SK-N-SH treated with all-trans-retinoic acid at 6 μM for 48 hours (cell line): ENCODE measurements at regions not wholly inside any gene's neighbourhood (a gene's known extent, or its start where the extent isn't known, plus 50 kb on each side); places are given as distances from the start of the nearest gene placed in this dataset.

Experiments
- ATAC-seq: fragments of 200-7000 bp; cut with Tn5 transposase; 3 replicates; pipeline ENCODE4 v1.9.1; 2020; ENCODE audit warnings: mild to moderate bottlenecking, moderate library complexity
- ARNTL ChIP-seq: fragments of 450-650 bp; formaldehyde crosslinking; IDR thresholded peaks from 2 replicates; pipeline ENCODE4 v1.5.0; 2020; ENCODE audit warnings: low read depth, mild to moderate bottlenecking, moderate library complexity, borderline replicate concordance
- BACH2 ChIP-seq: fragments of 250-450 bp; sonication (Bioruptor Pico); IDR thresholded peaks from 2 replicates; pipeline ENCODE4 v1.9.0; 2021; ENCODE audit warnings: mild to moderate bottlenecking, borderline replicate concordance
- CSDC2 ChIP-seq: fragments of 250-450 bp; sonication (Bioruptor Pico); IDR thresholded peaks from 2 replicates; pipeline ENCODE4 v1.5.0; 2020; ENCODE audit warnings: mild to moderate bottlenecking, moderate library complexity
- ESRRG ChIP-seq: fragments of 250-450 bp; sonication (Bioruptor Pico); IDR thresholded peaks from 2 replicates; pipeline ENCODE4 v1.6.1; 2021; ENCODE audit warnings: mild to moderate bottlenecking
- GLIS3 ChIP-seq: fragments of 250-450 bp; sonication (Bioruptor Pico); IDR thresholded peaks from 2 replicates; pipeline ENCODE4 v1.5.0; 2020; ENCODE audit warnings: mild to moderate bottlenecking, moderate library complexity
- ISL1 ChIP-seq: fragments of 250-450 bp; sonication (Bioruptor Pico); IDR thresholded peaks from 2 replicates; pipeline ENCODE4 v2.1.2; 2022; ENCODE audit warnings: mild to moderate bottlenecking, moderate library complexity
- OSR1 ChIP-seq: fragments of 250-450 bp; sonication (Bioruptor Pico); IDR thresholded peaks from 2 replicates; pipeline ENCODE4 v1.8.0; 2022; ENCODE audit warnings: moderate library complexity, mild to moderate bottlenecking, inconsistent platforms
- PPARA ChIP-seq: fragments of 250-450 bp; sonication (Bioruptor Pico); IDR thresholded peaks from 2 replicates; pipeline ENCODE4 v1.5.0; 2020; ENCODE audit warnings: mild to moderate bottlenecking, borderline replicate concordance
- RARB ChIP-seq: fragments of 250-450 bp; sonication (Bioruptor Pico); IDR thresholded peaks from 2 replicates; pipeline ENCODE4 v1.8.0; 2021; ENCODE audit warnings: mild to moderate bottlenecking, moderate library complexity
- SNAI2 ChIP-seq: fragments of 250-450 bp; sonication (Bioruptor Pico); IDR thresholded peaks from 2 replicates; pipeline ENCODE4 v1.5.0; 2020; ENCODE audit warnings: mild to moderate bottlenecking, moderate library complexity
- TOX ChIP-seq: fragments of 250-450 bp; sonication (Bioruptor Pico); IDR thresholded peaks from 2 replicates; pipeline ENCODE4 v1.8.0; 2021; ENCODE audit warnings: mild to moderate bottlenecking, moderate library complexity, borderline replicate concordance
- ZC3H10 ChIP-seq: fragments of 250-450 bp; sonication (Bioruptor Pico); IDR thresholded peaks from 2 replicates; pipeline ENCODE4 v1.5.1; 2021; ENCODE audit warnings: mild to moderate bottlenecking, moderate library complexity
- ZFP3 ChIP-seq: fragments of 250-450 bp; sonication (Bioruptor Pico); IDR thresholded peaks from 2 replicates; pipeline ENCODE4 v1.5.0; 2020; ENCODE audit warnings: mild to moderate bottlenecking, moderate library complexity
- ZFP30 ChIP-seq: fragments of 450-650 bp; formaldehyde crosslinking; IDR thresholded peaks from 2 replicates; pipeline ENCODE4 v1.5.0; 2022; ENCODE audit warnings: mild to moderate bottlenecking, moderate library complexity
- ZNF565 ChIP-seq: fragments of 450-650 bp; formaldehyde crosslinking; conservative IDR thresholded peaks from 2 replicates; pipeline ENCODE4 v1.5.0; 2020; ENCODE audit warnings: low read depth, mild to moderate bottlenecking, moderate library complexity
- ZNF70 ChIP-seq: fragments of 450-650 bp; formaldehyde crosslinking; IDR thresholded peaks from 2 replicates; pipeline ENCODE4 v1.5.0; 2020; ENCODE audit warnings: mild to moderate bottlenecking, moderate library complexity
- ZNF8 ChIP-seq: fragments of 450-650 bp; formaldehyde crosslinking; IDR thresholded peaks from 2 replicates; pipeline ENCODE4 v1.5.0; 2020; ENCODE audit warnings: mild to moderate bottlenecking, moderate library complexity
- TF ChIP-seq, protein P1 (sequence below): fragments of 250-450 bp; sonication (Bioruptor Pico); IDR thresholded peaks from 2 replicates; pipeline ENCODE4 v1.5.1; 2020; ENCODE audit warnings: low read depth, mild to moderate bottlenecking, moderate library complexity
- TF ChIP-seq, protein P2 (sequence below): fragments of 250-450 bp; sonication (Bioruptor Pico); IDR thresholded peaks from 2 replicates; pipeline ENCODE4 v1.8.0; 2021; ENCODE audit warnings: low read depth, mild to moderate bottlenecking, moderate library complexity, borderline replicate concordance
- TF ChIP-seq, protein P3 (sequence below): fragments of 250-450 bp; sonication (Bioruptor Pico); IDR thresholded peaks from 2 replicates; pipeline ENCODE4 v1.5.0; 2020; ENCODE audit warnings: mild to moderate bottlenecking, moderate library complexity
- TF ChIP-seq, protein P4 (sequence below): fragments of 250-450 bp; sonication (Bioruptor Pico); IDR thresholded peaks from 2 replicates; pipeline ENCODE4 v1.5.1; 2021; ENCODE audit warnings: mild to moderate bottlenecking, moderate library complexity

DNA sequence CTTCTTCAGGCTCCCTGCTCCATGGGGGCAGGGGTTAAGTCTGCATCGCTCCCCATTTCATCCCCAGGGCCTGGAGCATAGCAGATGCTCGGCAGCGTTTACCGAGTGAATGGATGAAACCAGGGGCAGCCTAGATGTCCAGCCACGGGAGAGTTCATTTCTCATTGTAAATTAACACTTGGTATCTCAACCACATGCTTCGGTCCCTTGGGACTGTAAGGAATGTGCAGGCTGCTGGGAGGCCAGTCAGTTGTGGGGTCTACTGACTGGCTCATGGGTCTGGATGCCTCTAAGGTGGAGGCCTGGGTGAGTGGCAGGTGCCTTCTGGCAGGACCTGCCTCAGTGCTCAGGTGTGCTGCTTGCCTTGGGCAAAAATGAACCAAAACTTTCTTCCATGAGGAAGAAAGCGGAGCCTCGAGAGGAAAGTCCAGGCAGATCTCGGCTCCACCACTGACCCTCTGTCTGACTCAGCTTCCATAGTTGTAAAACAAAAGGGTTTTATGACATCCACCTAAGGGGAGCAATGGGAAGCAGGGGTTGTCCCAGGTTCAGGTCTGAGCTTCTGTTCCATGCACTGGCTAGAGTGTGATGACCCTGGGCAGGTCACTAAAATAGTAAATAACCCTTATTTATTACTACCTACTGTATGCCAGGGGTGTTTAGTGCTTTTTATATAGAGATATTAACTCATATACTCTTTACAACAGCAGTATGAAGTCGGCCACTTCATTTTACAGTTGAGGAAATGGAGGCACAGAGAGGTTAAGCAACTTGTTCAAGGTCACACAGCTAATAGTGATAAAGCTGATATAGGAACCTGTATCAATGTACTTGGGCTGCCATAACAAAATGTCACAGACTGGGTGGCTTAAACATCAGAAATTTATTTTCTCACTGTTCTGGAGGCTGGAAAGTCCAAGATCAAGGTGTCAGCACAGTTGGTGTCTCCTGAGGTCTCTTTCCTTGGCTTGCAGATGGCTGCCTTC lies 144.3 kb upstream of the STX18 start:
- no peak for ATAC-seq
- TF ChIP-seq, protein P1, sequence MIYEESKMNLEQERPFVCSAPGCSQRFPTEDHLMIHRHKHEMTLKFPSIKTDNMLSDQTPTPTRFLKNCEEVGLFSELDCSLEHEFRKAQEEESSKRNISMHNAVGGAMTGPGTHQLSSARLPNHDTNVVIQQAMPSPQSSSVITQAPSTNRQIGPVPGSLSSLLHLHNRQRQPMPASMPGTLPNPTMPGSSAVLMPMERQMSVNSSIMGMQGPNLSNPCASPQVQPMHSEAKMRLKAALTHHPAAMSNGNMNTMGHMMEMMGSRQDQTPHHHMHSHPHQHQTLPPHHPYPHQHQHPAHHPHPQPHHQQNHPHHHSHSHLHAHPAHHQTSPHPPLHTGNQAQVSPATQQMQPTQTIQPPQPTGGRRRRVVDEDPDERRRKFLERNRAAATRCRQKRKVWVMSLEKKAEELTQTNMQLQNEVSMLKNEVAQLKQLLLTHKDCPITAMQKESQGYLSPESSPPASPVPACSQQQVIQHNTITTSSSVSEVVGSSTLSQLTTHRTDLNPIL (CRISPR knock-in tag), result no peak
- TF ChIP-seq, protein P2, sequence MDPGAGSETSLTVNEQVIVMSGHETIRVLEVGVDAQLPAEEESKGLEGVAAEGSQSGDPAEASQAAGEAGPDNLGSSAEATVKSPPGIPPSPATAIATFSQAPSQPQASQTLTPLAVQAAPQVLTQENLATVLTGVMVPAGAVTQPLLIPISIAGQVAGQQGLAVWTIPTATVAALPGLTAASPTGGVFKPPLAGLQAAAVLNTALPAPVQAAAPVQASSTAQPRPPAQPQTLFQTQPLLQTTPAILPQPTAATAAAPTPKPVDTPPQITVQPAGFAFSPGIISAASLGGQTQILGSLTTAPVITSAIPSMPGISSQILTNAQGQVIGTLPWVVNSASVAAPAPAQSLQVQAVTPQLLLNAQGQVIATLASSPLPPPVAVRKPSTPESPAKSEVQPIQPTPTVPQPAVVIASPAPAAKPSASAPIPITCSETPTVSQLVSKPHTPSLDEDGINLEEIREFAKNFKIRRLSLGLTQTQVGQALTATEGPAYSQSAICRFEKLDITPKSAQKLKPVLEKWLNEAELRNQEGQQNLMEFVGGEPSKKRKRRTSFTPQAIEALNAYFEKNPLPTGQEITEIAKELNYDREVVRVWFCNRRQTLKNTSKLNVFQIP, result no peak
- no peak for TF ChIP-seq PPARA (CRISPR knock-in tag)
- TF ChIP-seq ZFP30 (CRISPR knock-in tag), result no peak
- no peak for TF ChIP-seq SNAI2 (CRISPR knock-in tag)
- TF ChIP-seq, all 23 proteins: peak for 0

DNA sequence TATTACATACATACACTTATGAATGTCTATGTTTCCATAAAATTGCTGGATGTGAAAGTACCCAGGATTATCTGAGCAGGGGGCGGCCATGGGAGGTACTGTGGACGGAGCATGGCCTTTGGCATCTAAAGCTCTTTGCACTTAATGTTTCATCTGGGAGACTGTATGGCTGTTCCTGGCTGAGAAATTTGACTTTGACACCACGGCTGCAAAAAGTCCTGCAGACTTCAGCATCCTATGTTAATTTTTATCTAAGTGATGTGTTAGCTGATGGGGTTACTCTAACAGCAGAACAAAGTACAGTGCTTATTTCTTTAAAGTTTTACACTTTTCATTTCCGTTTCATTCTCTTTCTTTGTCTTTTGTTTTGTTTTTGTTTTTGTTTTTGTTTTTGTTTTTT lies 139.8 kb upstream of the STX18 start:
- ATAC-seq, result no peak
- no peak for TF ChIP-seq RARB (CRISPR knock-in tag)
- TF ChIP-seq, protein P2, result no peak
- TF ChIP-seq ARNTL, result no peak
- TF ChIP-seq ZNF70 (CRISPR knock-in tag), result no peak
- no peak for TF ChIP-seq TOX (CRISPR knock-in tag)
- no peak for TF ChIP-seq OSR1 (CRISPR knock-in tag)
- TF ChIP-seq BACH2 (CRISPR knock-in tag), result no peak
- TF ChIP-seq ISL1, result no peak
- TF ChIP-seq ZFP3 (CRISPR knock-in tag), result no peak
- TF ChIP-seq ZNF565, result no peak
- TF ChIP-seq ZFP30 (CRISPR knock-in tag), result no peak
- TF ChIP-seq ESRRG (CRISPR knock-in tag), result no peak
- TF ChIP-seq SNAI2 (CRISPR knock-in tag), result no peak
- no peak for TF ChIP-seq PPARA (CRISPR knock-in tag)
- TF ChIP-seq ZC3H10 (CRISPR knock-in tag), result no peak
- TF ChIP-seq, protein P1 (CRISPR knock-in tag), result no peak
- TF ChIP-seq, protein P3, sequence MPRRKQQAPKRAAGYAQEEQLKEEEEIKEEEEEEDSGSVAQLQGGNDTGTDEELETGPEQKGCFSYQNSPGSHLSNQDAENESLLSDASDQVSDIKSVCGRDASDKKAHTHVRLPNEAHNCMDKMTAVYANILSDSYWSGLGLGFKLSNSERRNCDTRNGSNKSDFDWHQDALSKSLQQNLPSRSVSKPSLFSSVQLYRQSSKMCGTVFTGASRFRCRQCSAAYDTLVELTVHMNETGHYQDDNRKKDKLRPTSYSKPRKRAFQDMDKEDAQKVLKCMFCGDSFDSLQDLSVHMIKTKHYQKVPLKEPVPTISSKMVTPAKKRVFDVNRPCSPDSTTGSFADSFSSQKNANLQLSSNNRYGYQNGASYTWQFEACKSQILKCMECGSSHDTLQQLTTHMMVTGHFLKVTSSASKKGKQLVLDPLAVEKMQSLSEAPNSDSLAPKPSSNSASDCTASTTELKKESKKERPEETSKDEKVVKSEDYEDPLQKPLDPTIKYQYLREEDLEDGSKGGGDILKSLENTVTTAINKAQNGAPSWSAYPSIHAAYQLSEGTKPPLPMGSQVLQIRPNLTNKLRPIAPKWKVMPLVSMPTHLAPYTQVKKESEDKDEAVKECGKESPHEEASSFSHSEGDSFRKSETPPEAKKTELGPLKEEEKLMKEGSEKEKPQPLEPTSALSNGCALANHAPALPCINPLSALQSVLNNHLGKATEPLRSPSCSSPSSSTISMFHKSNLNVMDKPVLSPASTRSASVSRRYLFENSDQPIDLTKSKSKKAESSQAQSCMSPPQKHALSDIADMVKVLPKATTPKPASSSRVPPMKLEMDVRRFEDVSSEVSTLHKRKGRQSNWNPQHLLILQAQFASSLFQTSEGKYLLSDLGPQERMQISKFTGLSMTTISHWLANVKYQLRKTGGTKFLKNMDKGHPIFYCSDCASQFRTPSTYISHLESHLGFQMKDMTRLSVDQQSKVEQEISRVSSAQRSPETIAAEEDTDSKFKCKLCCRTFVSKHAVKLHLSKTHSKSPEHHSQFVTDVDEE (CRISPR knock-in tag), result no peak
- no peak for TF ChIP-seq GLIS3 (CRISPR knock-in tag)

DNA sequence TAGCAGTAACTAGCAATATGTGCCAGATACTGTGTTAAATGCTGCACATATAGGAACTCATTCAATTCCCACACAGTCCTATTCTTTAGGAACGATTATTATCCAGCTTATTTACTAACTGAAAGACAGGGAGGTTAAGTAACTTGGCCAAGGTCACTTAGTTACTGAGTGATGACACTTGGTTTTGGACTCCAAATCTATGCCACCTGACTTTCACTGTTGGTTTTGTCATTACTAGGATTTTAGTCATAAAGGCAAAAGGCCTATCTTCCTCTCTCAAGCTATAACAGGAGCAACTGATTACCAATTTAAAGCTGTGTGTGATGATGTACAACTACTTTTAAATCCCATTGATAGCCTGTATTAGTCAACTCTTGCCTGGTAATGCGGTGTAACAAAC lies 138.9 kb upstream of the STX18 start:
- TF ChIP-seq GLIS3 (CRISPR knock-in tag) (no peak), TOX (CRISPR knock-in tag) (no peak), ZFP3 (CRISPR knock-in tag) (no peak), ARNTL (no peak), CSDC2 (CRISPR knock-in tag) (no peak), ISL1 (no peak), ZNF8 (no peak), ZC3H10 (CRISPR knock-in tag) (no peak), BACH2 (CRISPR knock-in tag) (no peak), PPARA (CRISPR knock-in tag) (no peak)
- TF ChIP-seq, protein P3 (CRISPR knock-in tag), result no peak
- TF ChIP-seq, protein P4, sequence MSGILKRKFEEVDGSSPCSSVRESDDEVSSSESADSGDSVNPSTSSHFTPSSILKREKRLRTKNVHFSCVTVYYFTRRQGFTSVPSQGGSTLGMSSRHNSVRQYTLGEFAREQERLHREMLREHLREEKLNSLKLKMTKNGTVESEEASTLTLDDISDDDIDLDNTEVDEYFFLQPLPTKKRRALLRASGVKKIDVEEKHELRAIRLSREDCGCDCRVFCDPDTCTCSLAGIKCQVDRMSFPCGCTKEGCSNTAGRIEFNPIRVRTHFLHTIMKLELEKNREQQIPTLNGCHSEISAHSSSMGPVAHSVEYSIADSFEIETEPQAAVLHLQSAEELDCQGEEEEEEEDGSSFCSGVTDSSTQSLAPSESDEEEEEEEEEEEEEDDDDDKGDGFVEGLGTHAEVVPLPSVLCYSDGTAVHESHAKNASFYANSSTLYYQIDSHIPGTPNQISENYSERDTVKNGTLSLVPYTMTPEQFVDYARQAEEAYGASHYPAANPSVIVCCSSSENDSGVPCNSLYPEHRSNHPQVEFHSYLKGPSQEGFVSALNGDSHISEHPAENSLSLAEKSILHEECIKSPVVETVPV, result no peak
- no peak for ATAC-seq
